Endodermal cell (in vitro differentiated cells): ENCODE measurements at regions not wholly inside any gene's neighbourhood (a gene's known extent, or its start where the extent isn't known, plus 50 kb on each side); places are given as distances from the start of the nearest gene placed in this dataset.

ENCODE experiments used
- DNase-seq: peaks from one replicate; pipeline ENCODE4 v3.0.0-alpha.2; 2017
- H3K27ac ChIP-seq: 2 replicates; pipeline ENCODE4 v1.5.1; 2013; ENCODE audit warnings: mild to moderate bottlenecking, low read depth, low read length, moderate library complexity
- H3K27me3 ChIP-seq: 2 replicates; pipeline ENCODE4 v1.6.1; 2013; ENCODE audit warnings: mild to moderate bottlenecking, low read length, moderate library complexity; ENCODE audit not compliant: insufficient read depth, control insufficient read depth, poor library complexity, severe bottlenecking
- H3K36me3 ChIP-seq: 2 replicates; pipeline ENCODE4 v1.7.0; 2013; ENCODE audit warnings: mild to moderate bottlenecking, low read length, moderate library complexity; ENCODE audit not compliant: control insufficient read depth, insufficient read depth
- H3K4me1 ChIP-seq: one replicate; pipeline ENCODE4 v1.7.0; 2013; ENCODE audit warnings: low read length; ENCODE audit not compliant: control insufficient read depth, insufficient read depth
- H3K4me3 ChIP-seq: 2 replicates; pipeline ENCODE4 v1.5.1; 2013; ENCODE audit warnings: mild to moderate bottlenecking, low read length, moderate library complexity
- H3K9ac ChIP-seq: 2 replicates; pipeline ENCODE4 v1.6.1; 2013; ENCODE audit warnings: mild to moderate bottlenecking, low read length, moderate library complexity; ENCODE audit not compliant: poor library complexity, severe bottlenecking; ENCODE audit errors: extremely low read depth
- H3K9me3 ChIP-seq: 2 replicates; pipeline ENCODE4 v1.6.1; 2013; ENCODE audit warnings: mild to moderate bottlenecking, low read length, moderate library complexity; ENCODE audit not compliant: control insufficient read depth
- H3K27ac Mint-ChIP-seq: 2 replicates; pipeline ENCODE4 v1.8.0; 2020; ENCODE audit warnings: mixed read lengths
- H3K27me3 Mint-ChIP-seq: 2 replicates; pipeline ENCODE4 v1.8.0; 2021; ENCODE audit warnings: mild to moderate bottlenecking, mixed read lengths; ENCODE audit not compliant: insufficient read depth
- H3K36me3 Mint-ChIP-seq: 2 replicates; pipeline ENCODE4 v1.8.0; 2020; ENCODE audit warnings: low read depth, mixed read lengths
- H3K4me1 Mint-ChIP-seq: 2 replicates; pipeline ENCODE4 v1.8.0; 2020; ENCODE audit warnings: mixed read lengths
- H3K4me3 Mint-ChIP-seq: 2 replicates; pipeline ENCODE4 v1.8.0; 2020; ENCODE audit warnings: mild to moderate bottlenecking, moderate library complexity, mixed read lengths
- H3K9me3 Mint-ChIP-seq: 2 replicates; pipeline ENCODE4 v1.8.0; 2020; ENCODE audit warnings: mild to moderate bottlenecking, mixed read lengths
- WGBS, 2 experiments: methylation state at CpG; one replicate each; pipeline versions ENCODE4 v1.1.5 to v1.1.7; 2013; ENCODE audit warnings: missing lambda C conversion rate in 2 of 2, mixed read lengths in 1 of 2; ENCODE audit not compliant: insufficient coverage in 1 of 2, insufficient read length in 1 of 2; 5-methylcytosine and 5-hydroxymethylcytosine counted together
- TF ChIP-seq, protein P1 (sequence below): fragments of 200-600 bp; sonication (generic); conservative IDR thresholded peaks from 2 replicates; pipeline ENCODE4 v1.5.0; 2021; ENCODE audit warnings: antibody characterized with exemption, mild to moderate bottlenecking

DNA sequence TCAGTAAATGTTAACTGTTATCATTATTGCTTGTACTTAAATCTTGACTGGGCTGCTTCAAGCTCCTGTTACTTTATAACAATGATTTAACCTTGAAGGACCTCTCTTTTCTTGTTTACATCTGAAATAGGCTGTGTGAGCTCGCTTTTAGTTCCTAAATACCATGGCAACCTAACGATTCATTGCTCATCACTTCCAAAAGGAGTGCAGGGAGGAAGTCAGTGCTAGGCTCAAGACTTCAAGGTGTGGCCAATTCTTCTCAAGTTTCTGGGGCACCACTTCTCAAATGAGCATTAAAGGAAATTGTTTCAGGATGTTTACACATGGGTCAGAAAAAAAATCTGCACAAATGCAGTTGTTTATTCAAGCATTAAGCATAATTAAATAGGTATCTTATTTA lies 284.2 kb downstream of the MTERF1 start:
- no peak for DNase-seq
- H3K4me1 Mint-ChIP-seq, result no peaks in the 10 kb centered on the region
- H3K4me3 ChIP-seq, result no peak overlapping the region

DNA sequence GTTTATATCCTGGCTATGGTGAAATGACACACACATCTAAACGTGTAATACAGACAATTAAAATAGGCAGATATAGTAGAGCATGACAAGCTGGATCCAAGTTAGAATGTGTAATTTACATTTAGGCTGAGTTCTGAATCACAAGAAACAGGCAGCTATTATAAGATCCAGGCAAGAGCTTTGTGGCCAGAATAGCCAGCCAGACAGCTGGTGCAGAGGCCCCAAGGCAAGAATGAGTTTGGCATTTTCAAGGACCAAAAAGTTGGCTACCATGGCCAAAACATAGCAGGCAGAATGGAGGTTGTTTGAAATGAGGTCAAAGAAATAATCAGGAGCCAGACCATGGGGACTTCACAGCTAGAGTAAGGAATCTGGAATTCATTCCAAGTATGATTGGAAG lies 281.7 kb downstream of the MTERF1 start:
- no peak overlapping the region for H3K27ac ChIP-seq
- TF ChIP-seq, protein P1, sequence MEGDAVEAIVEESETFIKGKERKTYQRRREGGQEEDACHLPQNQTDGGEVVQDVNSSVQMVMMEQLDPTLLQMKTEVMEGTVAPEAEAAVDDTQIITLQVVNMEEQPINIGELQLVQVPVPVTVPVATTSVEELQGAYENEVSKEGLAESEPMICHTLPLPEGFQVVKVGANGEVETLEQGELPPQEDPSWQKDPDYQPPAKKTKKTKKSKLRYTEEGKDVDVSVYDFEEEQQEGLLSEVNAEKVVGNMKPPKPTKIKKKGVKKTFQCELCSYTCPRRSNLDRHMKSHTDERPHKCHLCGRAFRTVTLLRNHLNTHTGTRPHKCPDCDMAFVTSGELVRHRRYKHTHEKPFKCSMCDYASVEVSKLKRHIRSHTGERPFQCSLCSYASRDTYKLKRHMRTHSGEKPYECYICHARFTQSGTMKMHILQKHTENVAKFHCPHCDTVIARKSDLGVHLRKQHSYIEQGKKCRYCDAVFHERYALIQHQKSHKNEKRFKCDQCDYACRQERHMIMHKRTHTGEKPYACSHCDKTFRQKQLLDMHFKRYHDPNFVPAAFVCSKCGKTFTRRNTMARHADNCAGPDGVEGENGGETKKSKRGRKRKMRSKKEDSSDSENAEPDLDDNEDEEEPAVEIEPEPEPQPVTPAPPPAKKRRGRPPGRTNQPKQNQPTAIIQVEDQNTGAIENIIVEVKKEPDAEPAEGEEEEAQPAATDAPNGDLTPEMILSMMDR, result no peak
- Mint-ChIP-seq H3K27me3 (no peaks in the 10 kb centered on the region), H3K4me3 (no peak overlapping the region), H3K9me3 (no peaks in the 10 kb centered on the region), H3K27ac (no peak overlapping the region), H3K4me1 (peaks cover 6% of the 10 kb centered on the region), H3K36me3 (no peaks in the 10 kb centered on the region)
- H3K9me3 ChIP-seq, result no peaks in the 10 kb centered on the region
- no peaks in the 10 kb centered on the region for H3K4me1 ChIP-seq
- H3K36me3 ChIP-seq, result no peaks in the 10 kb centered on the region
- no peak for DNase-seq
- 100% methylated on average over 1 of the region's 1 CpG; no CpG with 5 or more reads in 1 of the 2 experiments for WGBS, 2 experiments
- H3K27me3 ChIP-seq, result no peaks in the 10 kb centered on the region
- H3K9ac ChIP-seq, result no peak overlapping the region
- H3K4me3 ChIP-seq, result no peak overlapping the region

More for the DNA sequence above, 284.2 kb downstream of the MTERF1 start:
- Mint-ChIP-seq H3K4me3 (no peak overlapping the region), H3K9me3 (peaks cover 13% of the 10 kb centered on the region), H3K36me3 (peaks cover 5% of the 10 kb centered on the region), H3K27me3 (peaks cover 2% of the 10 kb centered on the region), H3K27ac (no peak overlapping the region)
- TF ChIP-seq, protein P1, result no peak
- Histone ChIP-seq H3K36me3 (no peaks in the 10 kb centered on the region), H3K27me3 (no peaks in the 10 kb centered on the region), H3K9ac (no peak overlapping the region), H3K4me1 (no peaks in the 10 kb centered on the region), H3K27ac (no peak overlapping the region), H3K9me3 (no peaks in the 10 kb centered on the region)
- WGBS, 2 experiments, result 81 to 85% methylated on average over 2 of the region's 2 CpGs

DNA sequence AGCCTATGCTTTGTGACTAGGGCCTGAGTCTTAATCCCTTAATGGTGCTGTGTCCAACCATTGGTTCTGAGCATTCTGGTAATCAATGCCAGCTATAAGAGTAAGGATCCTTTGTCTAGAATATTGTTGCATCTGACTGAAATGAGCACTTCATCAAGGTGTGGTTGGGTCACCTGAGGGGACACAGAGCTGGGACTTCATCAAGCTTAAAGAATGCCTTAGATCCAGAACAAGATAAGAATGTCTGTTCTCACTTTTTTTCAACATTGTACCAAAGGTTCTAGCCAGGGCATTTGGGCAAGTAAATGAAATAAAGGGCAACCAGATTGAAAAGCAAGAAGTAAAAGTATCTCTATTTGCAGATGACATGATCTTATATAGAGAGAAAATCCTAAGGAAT lies 280.4 kb downstream of the MTERF1 start:
- no peak overlapping the region for H3K9ac ChIP-seq
- H3K4me3 ChIP-seq, result no peak overlapping the region
- peaks cover 7% of the 10 kb centered on the region for H3K4me1 Mint-ChIP-seq
- no peaks in the 10 kb centered on the region for H3K4me1 ChIP-seq
- H3K4me3 Mint-ChIP-seq, result no peak overlapping the region
- TF ChIP-seq, protein P1, result no peak
- no peak overlapping the region for H3K27ac ChIP-seq
- no peaks in the 10 kb centered on the region for H3K9me3 ChIP-seq
- H3K27me3 ChIP-seq, result no peaks in the 10 kb centered on the region
- no peaks in the 10 kb centered on the region for H3K36me3 ChIP-seq
- H3K27ac Mint-ChIP-seq, result no peak overlapping the region
- no peaks in the 10 kb centered on the region for H3K9me3 Mint-ChIP-seq
- no peaks in the 10 kb centered on the region for H3K36me3 Mint-ChIP-seq
- no peaks in the 10 kb centered on the region for H3K27me3 Mint-ChIP-seq
- no peak for DNase-seq
